ENCODE measurements at regions not wholly inside any gene's neighbourhood (a gene's known extent, or its start where the extent isn't known, plus 50 kb on each side); places are given as distances from the start of the nearest gene placed in this dataset.

GRCh38 chr4:79233820-79234219 is 92.0 kb downstream of the NAA11 start:
- H3K4me1 ChIP-seq (ENCODE audit: low read depth) = peaks cover 13% of the 10 kb centered on the region
- H3K27ac ChIP-seq = no peak overlapping the region
- no peak for TF ChIP-seq CTCF (IDR thresholded peaks at IDR 0.05; ENCODE audit: low read depth, low read length)
- H3K9me3 ChIP-seq (ENCODE audit: low read depth) = no peaks in the 10 kb centered on the region
- no peaks in the 10 kb centered on the region for H3K36me3 ChIP-seq
- no peak overlapping the region for H3K4me3 ChIP-seq
- no peaks in the 10 kb centered on the region for H3K27me3 ChIP-seq
- DNase-seq (ENCODE audit: low read depth in 1 of 2, low spot score in 1 of 2) = no peak

- Histone ChIP-seq H3K27ac (no peak overlapping the region), H3K36me3 (no peaks in the 10 kb centered on the region), H3K4me1 (ENCODE audit: low read depth) (peaks cover 8% of the 10 kb centered on the region), H3K4me3 (no peak overlapping the region), H3K27me3 (no peaks in the 10 kb centered on the region), H3K9me3 (ENCODE audit: low read depth) (no peaks in the 10 kb centered on the region)
- peak in 1 of 2 donors; percentile 63 for DNase-seq (ENCODE audit: low read depth in 1 of 2, low spot score in 1 of 2)
- TF ChIP-seq CTCF (IDR thresholded peaks at IDR 0.05; ENCODE audit: low read depth, low read length) = no peak
Measured at GRCh38 chr4:79232540-79232939, 93.3 kb downstream of the NAA11 start.

GRCh38 chr4:79227860-79228259 is 98.0 kb downstream of the NAA11 start:
- no peaks in the 10 kb centered on the region for H3K9me3 ChIP-seq (ENCODE audit: low read depth)
- H3K4me1 ChIP-seq (ENCODE audit: low read depth) = no peaks in the 10 kb centered on the region
- TF ChIP-seq CTCF (IDR thresholded peaks at IDR 0.05; ENCODE audit: low read depth, low read length) = no peak
- H3K36me3 ChIP-seq = no peaks in the 10 kb centered on the region
- no peaks in the 10 kb centered on the region for H3K27me3 ChIP-seq
- no peak overlapping the region for H3K4me3 ChIP-seq
- peak in 1 of 2 donors; percentile 70 for DNase-seq (ENCODE audit: low read depth in 1 of 2, low spot score in 1 of 2)
- H3K27ac ChIP-seq = no peak overlapping the region

- Histone ChIP-seq H3K9me3 (ENCODE audit: low read depth) (no peaks in the 10 kb centered on the region), H3K4me1 (ENCODE audit: low read depth) (no peaks in the 10 kb centered on the region), H3K27me3 (no peaks in the 10 kb centered on the region)
Measured at GRCh38 chr4:79225360-79225759, 100.5 kb downstream of the NAA11 start.

GRCh38 chr4:79224777-79225104 is 101.1 kb downstream of the NAA11 start:
- DNase-seq (ENCODE audit: low read depth in 1 of 2, low spot score in 1 of 2) = no peak

More at GRCh38 chr4:79225360-79225759, 100.5 kb downstream of the NAA11 start:
- Histone ChIP-seq H3K4me3 (no peak overlapping the region), H3K36me3 (no peaks in the 10 kb centered on the region), H3K27ac (no peak overlapping the region)
- no peak for TF ChIP-seq CTCF (IDR thresholded peaks at IDR 0.05; ENCODE audit: low read depth, low read length)
- DNase-seq (ENCODE audit: low read depth in 1 of 2, low spot score in 1 of 2) = peak in 1 of 2 donors; percentile 70

More at GRCh38 chr4:79224777-79225104, 101.1 kb downstream of the NAA11 start:
- Histone ChIP-seq H3K9me3 (ENCODE audit: low read depth) (no peaks in the 10 kb centered on the region), H3K36me3 (no peaks in the 10 kb centered on the region), H3K4me3 (no peak overlapping the region), H3K27ac (no peak overlapping the region), H3K4me1 (ENCODE audit: low read depth) (no peaks in the 10 kb centered on the region), H3K27me3 (no peaks in the 10 kb centered on the region)
- no peak for TF ChIP-seq CTCF (IDR thresholded peaks at IDR 0.05; ENCODE audit: low read depth, low read length)
